ENCODE measurements at regions not wholly inside any gene's neighbourhood (a gene's known extent, or its start where the extent isn't known, plus 50 kb on each side); places are given as distances from the start of the nearest gene placed in this dataset.

DNA sequence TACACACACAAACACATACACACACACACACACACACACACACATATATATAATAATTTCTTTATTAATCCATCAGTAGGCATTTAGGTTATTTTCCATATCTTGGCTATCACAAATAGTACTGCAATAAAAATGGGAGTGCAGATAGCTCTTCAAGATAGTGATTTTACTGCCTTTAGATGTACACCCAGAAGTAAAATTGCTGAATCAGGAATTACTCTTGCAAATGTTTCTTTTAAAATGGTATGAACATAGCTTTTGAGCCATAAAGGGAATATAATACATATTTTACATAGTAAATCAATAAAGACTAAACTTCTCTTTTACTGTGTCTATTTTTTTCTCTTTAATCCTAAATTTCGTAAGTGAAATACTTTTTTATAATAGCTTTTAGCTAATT lies 1251.1 kb downstream of the ZPLD1 start:
- no peak overlapping the region for H3K27ac Mint-ChIP-seq
- H3K9me3 Mint-ChIP-seq = peaks cover 0 to 15% of the 10 kb centered on the region in 2 donors
- H3K4me1 Mint-ChIP-seq = no peaks in the 10 kb centered on the region
- no peak for ATAC-seq
- DNase-seq = no peak
- H3K4me3 Mint-ChIP-seq = no peak overlapping the region
- no peaks in the 10 kb centered on the region for H3K27me3 Mint-ChIP-seq

DNA sequence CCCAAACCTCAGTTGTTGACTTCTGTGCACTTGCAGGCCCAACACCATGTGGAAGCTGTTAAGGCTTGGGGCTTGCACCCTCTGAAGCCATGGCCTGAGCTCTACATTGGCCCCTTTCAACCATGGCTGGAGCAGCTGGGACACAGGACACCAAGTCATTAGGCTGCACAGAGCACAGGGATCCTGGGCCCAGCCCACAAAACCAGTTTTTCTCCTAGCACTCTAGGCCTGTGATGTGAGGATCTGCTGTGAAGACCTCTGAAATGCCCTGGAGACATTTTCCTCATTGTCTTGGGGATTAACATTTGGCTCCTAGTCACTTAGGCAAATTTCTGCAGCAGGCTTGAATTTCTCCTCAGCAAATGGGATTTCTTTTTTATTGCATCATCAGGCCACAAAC lies 1255.7 kb downstream of the ZPLD1 start:
- ATAC-seq (no peak), DNase-seq (no peak)
- Mint-ChIP-seq H3K4me3 (no peak overlapping the region), H3K27me3 (no peaks in the 10 kb centered on the region), H3K9me3 (peaks cover 6 to 26% of the 10 kb centered on the region in 2 donors), H3K4me1 (no peaks in the 10 kb centered on the region), H3K27ac (no peak overlapping the region)

DNA sequence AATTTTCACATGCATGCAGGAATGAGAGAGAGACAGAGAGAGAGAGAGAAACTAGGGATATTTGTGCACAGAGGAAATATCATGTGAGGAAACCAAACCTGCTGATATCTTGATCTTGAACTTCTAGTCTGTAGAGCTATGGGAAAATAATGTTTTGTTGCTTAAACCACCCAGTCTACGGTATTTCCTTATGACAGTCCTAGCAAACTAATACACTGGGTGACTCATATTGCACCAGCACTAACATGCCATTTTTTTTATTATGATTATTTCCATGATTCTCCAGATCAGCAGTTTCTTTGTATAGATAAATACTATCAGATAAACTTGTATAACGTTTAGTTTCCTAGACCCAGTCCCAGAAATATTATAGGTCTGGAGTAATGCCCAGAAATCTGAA lies 1259.0 kb downstream of the ZPLD1 start:
- no peak for DNase-seq
- Mint-ChIP-seq H3K4me3 (no peak overlapping the region), H3K27me3 (no peaks in the 10 kb centered on the region), H3K27ac (no peak overlapping the region), H3K9me3 (peaks cover 6 to 25% of the 10 kb centered on the region in 2 donors), H3K4me1 (no peaks in the 10 kb centered on the region)
- no peak for ATAC-seq

DNA sequence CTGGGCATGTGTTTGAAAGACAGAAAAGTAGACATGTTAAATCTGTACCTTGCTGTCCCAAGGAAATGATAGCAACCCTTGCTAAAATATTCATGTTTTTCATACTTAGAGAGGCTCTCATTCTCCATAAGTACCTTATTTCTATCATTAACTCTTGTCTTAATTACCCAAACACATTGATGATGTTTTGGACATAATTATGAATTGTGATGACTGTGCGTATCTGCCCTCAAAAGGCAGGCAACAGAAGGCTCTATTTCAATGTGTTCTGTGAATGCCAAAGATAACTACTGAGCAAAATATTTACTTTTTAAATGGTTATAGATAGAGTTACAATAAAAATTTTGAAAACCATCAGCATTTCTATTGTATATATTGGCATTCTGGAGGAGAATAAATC lies 1263.8 kb downstream of the ZPLD1 start:
- Mint-ChIP-seq H3K4me3 (no peak overlapping the region), H3K4me1 (no peaks in the 10 kb centered on the region), H3K27ac (no peak overlapping the region), H3K9me3 (no peaks in the 10 kb centered on the region), H3K27me3 (no peaks in the 10 kb centered on the region)
- ATAC-seq = no peak
- no peak for DNase-seq

DNA sequence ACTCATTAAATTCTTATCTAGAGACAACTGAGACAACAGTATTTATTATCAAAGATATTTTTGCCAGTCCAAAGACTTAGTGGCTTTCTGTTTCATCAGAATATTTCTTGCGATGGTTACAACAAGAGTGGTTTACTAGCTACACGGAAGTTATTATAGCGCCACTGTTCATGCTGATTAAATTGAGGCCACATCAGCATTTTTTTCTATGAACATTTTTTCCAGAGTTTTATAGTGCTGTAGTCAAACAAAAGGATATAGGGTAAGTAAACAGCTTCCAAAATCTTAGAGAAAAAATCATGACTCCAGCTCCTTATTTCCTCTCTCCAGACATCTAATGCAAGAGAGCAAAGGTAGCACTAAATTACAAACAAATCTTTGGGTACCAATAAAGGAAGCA lies 1264.4 kb downstream of the ZPLD1 start:
- ATAC-seq = no peak
- no peak for DNase-seq
- Mint-ChIP-seq H3K27me3 (no peaks in the 10 kb centered on the region), H3K4me1 (no peaks in the 10 kb centered on the region), H3K27ac (no peak overlapping the region), H3K9me3 (no peaks in the 10 kb centered on the region), H3K4me3 (no peak overlapping the region)

DNA sequence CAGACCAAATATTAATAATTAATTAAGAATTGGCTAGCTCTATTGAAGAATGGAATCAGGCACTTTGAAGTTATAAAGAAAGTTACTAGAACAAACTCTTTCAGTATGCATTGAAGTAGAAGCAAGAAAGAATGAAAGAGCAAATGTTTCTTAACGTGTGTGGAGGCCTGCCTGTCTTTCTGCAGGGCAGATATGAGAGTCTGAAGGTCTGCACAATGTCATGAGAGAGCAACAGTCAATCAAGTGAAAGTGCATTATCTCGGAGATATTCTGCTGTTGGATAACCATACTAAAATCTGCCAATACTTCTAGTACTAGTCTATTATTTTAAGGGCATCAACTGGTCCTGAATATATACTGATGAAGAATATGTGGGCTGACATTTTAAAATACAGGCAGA lies 1270.8 kb downstream of the ZPLD1 start:
- H3K4me3 Mint-ChIP-seq = no peak overlapping the region
- DNase-seq (no peak), ATAC-seq (no peak)

DNA sequence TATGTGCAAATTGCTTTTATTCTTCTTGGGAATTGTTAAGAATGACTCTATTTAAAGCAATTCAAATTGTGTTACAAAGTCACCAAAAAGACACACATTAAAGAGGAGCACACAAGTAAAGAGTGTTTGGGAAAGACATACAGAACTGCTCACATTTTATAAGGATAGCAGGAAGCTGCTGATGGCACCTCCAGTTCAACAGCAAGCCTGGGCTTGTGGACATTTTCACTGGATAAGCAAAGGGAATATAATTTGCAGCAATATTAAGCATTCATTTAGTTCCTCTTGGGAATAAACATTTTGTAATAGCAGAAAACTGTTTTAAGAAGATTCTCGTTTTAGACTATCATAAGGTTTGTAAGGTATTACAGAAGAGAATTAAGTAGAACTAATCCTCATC lies 1271.9 kb downstream of the ZPLD1 start:
- Mint-ChIP-seq H3K4me3 (no peak overlapping the region), H3K4me1 (no peaks in the 10 kb centered on the region), H3K27me3 (no peaks in the 10 kb centered on the region), H3K9me3 (no peaks in the 10 kb centered on the region), H3K27ac (no peak overlapping the region)
- DNase-seq (no peak), ATAC-seq (no peak)

More for the DNA sequence above, 1270.8 kb downstream of the ZPLD1 start:
- no peak overlapping the region for H3K27ac Mint-ChIP-seq
- H3K27me3 Mint-ChIP-seq = no peaks in the 10 kb centered on the region
- H3K9me3 Mint-ChIP-seq = no peaks in the 10 kb centered on the region
- H3K4me1 Mint-ChIP-seq = no peaks in the 10 kb centered on the region

DNA sequence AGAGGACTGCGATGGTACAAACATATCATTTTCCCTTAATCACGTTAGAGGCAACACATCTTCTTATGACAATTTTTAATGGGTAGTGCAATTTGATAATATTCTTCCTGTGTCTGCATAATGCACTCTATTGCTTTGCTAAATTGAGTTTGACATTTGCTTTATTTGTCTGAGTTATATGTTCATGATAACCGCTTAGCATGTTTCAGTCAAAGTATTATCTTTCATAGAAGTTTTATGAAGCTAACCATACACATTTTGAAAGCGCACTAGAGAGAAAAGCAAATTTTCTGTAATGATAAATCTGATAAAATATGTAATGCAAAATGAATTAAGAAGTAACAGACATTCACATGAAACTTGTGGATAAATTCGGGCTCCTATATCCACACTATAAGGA lies 1276.9 kb downstream of the ZPLD1 start:
- Mint-ChIP-seq H3K27me3 (no peaks in the 10 kb centered on the region), H3K27ac (no peak overlapping the region), H3K4me1 (no peaks in the 10 kb centered on the region), H3K4me3 (no peak overlapping the region), H3K9me3 (peaks cover 4 to 7% of the 10 kb centered on the region in 2 donors)
- ATAC-seq (no peak), DNase-seq (no peak)

DNA sequence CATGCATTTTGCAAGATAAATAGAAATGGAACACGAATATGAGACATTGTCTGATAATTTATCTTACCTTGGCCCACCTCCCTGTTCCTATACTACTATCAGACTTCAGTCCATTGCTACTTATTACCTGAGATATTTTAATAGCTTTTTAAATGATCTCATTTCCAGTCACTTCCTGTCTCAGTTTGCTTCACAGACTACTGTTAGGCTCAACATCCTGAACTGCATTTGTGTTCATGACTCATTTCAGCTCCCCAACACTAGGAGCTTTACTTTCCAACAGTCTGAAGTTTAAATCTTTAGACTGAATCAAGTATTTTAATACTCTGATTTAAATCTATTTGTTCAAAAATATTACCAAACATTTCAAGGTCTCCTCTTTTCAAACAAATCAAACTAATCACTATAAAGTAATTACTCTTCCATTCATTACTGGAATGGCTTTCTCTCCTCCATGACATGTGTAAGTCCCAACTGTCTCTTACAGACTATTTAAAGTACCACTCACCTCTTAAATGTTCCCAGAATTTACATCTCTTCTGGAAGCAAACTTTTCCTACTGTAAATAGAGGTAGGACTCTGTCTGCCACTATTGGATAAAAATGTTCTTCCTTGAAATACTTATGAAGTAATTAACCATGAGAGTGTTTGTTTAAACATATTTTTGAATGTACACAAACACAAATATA lies 1277.6 kb downstream of the ZPLD1 start:
- no peak for DNase-seq
- Mint-ChIP-seq H3K27ac (no peak overlapping the region), H3K9me3 (peaks cover 4 to 7% of the 10 kb centered on the region in 2 donors), H3K4me1 (no peaks in the 10 kb centered on the region), H3K4me3 (no peak overlapping the region), H3K27me3 (no peaks in the 10 kb centered on the region)
- ATAC-seq = no peak

DNA sequence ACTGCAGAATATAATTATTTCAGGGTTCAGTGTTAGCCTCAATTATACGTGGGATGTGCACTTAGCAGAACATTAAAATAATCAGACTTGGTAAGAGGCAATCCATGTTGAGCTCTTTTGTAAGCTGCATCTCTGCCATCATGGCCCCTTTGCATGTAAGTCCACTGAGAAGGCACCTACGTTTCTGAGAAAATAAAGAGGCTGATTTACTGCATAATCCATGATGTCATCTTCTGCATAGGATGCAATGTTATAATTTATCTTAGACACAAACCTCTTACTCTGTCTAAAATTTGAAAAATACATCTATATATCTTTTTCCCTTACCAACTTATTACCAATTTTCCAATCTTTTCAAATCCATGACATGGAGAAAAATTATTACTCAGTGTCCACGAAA lies 1294.7 kb downstream of the ZPLD1 start:
- DNase-seq = no peak
- H3K4me3 Mint-ChIP-seq = no peak overlapping the region
- H3K27ac Mint-ChIP-seq = no peak overlapping the region
- H3K9me3 Mint-ChIP-seq = no peaks in the 10 kb centered on the region
- ATAC-seq = no peak
- H3K4me1 Mint-ChIP-seq = no peaks in the 10 kb centered on the region
- H3K27me3 Mint-ChIP-seq = no peaks in the 10 kb centered on the region

DNA sequence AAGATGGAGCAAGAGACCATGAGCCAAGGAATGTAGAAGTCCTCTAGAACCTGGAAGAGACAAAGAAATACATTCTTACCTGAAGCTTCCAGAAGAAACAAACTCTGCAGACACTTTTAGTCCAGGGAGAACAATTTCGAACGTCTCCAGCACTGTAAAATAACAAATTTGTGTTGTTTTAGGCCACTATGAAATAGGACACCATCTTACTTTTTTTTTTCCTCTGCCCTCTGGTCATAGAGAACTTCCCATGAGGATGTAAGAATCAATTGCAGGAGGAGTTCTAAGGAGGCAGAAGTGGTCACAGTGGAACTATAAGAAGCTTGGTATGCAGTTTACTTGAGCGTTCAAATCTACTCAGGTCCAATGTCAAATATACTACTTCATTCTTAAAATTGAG lies 1295.9 kb downstream of the ZPLD1 start:
- no peaks in the 10 kb centered on the region for H3K27me3 Mint-ChIP-seq
- no peak for DNase-seq
- H3K27ac Mint-ChIP-seq = no peak overlapping the region
- no peaks in the 10 kb centered on the region for H3K4me1 Mint-ChIP-seq
- H3K4me3 Mint-ChIP-seq = no peak overlapping the region
- H3K9me3 Mint-ChIP-seq = no peaks in the 10 kb centered on the region
- ATAC-seq = no peak

DNA sequence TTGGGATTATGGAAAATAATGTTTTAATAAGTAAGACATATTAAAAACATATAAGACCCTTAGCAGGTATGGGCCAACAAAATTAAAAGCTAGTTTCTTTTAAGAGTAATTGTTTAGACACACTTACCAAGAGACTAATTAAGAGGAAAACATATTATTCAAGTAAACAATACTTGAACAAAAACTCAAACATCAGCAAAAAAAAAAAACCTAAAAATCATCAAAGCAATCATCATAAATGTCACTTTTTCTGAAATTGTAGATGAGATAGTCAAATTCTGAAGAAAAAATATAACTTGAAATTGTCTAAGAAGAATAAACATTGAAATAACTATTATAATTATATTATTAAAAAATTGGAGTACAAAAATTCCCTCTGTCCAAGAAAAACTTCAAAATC lies 1318.2 kb downstream of the ZPLD1 start:
- H3K4me1 Mint-ChIP-seq = no peaks in the 10 kb centered on the region
- no peak overlapping the region for H3K4me3 Mint-ChIP-seq
- H3K9me3 Mint-ChIP-seq = no peaks in the 10 kb centered on the region
- DNase-seq (no peak), ATAC-seq (no peak)
- no peak overlapping the region for H3K27ac Mint-ChIP-seq
- no peaks in the 10 kb centered on the region for H3K27me3 Mint-ChIP-seq

DNA sequence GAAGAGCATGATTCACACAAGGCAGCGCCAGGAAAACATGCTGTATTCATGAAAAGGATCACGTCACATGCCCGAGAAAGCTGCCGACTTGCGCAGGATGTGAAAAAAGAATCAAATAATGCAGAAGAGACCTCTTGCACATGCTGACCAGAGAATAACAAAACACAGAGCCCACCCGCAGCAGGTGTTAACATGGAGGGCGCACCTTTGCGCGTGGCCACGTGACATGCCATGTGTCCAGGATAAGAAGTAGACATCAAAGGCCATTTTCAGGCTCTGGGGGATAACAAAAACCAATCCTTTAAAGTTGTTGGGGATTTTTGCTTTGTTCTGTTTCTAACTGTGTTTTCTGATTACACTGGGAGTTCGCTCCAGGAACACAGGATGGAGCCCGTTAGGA lies 1332.8 kb downstream of the ZPLD1 start:
- Mint-ChIP-seq H3K4me1 (no peaks in the 10 kb centered on the region), H3K9me3 (no peaks in the 10 kb centered on the region), H3K27me3 (no peaks in the 10 kb centered on the region), H3K4me3 (no peak overlapping the region), H3K27ac (no peak overlapping the region)
- ATAC-seq (no peak), DNase-seq (no peak)

DNA sequence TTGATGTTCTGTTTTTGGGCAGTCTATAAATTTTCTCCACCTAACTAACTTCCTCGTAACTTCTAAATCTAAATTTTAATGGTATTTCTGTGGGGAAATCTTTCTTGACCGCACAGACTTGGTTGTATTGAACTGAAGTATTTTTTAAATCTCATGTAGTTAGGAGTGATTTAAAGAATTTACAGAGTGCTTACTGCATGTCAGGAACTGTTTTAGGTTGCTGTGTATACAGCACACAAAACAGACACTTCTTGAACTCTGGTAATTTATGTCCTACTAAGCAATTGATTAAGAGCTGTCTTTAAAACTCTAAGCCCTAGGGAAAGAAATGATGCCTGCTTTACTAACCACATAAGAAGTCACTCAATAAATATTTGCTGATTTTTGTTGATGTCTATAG lies 1350.2 kb downstream of the ZPLD1 start:
- H3K4me3 Mint-ChIP-seq = no peak overlapping the region
- DNase-seq (no peak), ATAC-seq (no peak)
- no peaks in the 10 kb centered on the region for H3K27me3 Mint-ChIP-seq
- H3K4me1 Mint-ChIP-seq = no peaks in the 10 kb centered on the region
- no peak overlapping the region for H3K27ac Mint-ChIP-seq
- no peaks in the 10 kb centered on the region for H3K9me3 Mint-ChIP-seq

DNA sequence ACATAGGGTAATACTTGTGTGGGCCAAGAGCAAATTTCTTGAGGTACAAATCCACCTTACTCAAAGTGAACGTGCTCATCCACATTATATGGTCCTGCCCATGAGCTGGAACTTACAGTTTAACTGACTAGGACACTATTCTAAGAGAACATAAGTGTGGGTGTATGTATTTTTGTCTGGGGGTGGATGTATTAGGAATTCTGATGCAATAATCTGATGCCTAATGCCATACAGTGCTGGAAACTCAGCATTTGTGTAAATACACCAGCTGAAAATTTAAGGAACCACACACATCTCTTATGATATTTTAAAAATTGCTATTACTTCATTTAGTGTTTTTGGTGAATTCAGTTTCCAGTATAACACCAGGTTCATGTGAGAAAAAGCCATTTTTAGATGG lies 1350.7 kb downstream of the ZPLD1 start:
- Mint-ChIP-seq H3K27ac (no peak overlapping the region), H3K27me3 (no peaks in the 10 kb centered on the region), H3K4me1 (no peaks in the 10 kb centered on the region), H3K4me3 (no peak overlapping the region), H3K9me3 (no peaks in the 10 kb centered on the region)
- no peak for ATAC-seq
- no peak for DNase-seq

DNA sequence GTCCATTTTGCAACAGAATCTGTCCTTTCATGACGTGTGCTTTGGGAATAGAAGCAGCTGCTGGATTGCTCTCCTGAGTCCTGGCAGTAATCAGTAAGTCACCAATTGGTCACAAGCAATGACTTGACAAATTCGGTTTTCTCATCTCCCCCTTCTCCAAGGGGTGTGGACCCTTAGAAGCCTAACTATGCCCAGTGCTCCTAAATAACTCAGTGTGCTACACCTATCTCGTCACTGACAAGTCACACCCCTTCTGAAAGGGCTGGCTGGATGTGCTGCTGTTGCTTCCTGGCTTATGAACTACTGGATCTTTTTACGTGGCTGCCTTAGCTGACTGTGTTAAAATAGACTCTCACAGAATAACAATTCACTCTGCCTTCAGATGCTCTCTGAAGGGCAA lies 1351.5 kb downstream of the ZPLD1 start:
- H3K4me3 Mint-ChIP-seq = no peak overlapping the region
- H3K27ac Mint-ChIP-seq = no peak overlapping the region
- no peaks in the 10 kb centered on the region for H3K27me3 Mint-ChIP-seq
- H3K9me3 Mint-ChIP-seq = no peaks in the 10 kb centered on the region
- no peak for DNase-seq
- ATAC-seq = no peak
- no peaks in the 10 kb centered on the region for H3K4me1 Mint-ChIP-seq

DNA sequence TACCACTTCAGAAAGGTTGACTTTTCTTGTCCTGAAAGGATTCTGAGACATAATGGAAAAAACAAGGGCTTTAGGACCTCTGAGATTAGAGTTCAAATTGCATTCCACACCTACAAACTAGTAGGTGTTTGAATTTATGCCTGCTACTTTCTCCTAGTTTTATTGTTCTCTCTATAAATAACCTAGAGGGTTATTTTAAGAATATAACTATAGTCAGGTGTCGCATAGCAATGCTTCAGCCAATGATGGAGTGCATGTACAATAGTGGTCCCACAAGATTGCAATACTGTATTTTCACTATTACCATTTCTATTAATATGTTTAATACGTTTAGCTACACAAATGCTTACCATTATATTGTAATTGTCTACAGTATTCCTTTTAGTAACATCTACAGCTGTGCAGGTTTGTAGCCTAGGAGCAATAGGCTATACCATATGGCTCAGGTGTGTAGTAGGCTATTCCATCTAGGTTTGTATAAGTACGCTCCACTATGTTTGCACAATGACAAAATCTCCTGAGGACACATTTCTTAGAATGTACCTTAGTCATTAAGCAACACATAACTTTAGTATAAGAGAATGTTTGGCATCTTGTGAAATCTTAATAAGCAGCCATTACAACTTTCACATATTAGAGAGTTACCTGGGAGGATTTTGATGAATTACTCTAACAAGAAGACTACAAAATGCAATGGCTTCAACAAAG lies 1352.5 kb downstream of the ZPLD1 start:
- DNase-seq (no peak), ATAC-seq (no peak)
- Mint-ChIP-seq H3K4me1 (no peaks in the 10 kb centered on the region), H3K9me3 (peaks cover 0 to 1% of the 10 kb centered on the region in 2 donors), H3K27me3 (no peaks in the 10 kb centered on the region), H3K4me3 (no peak overlapping the region), H3K27ac (no peak overlapping the region)
